SK-N-MC (cell line): ENCODE measurements at regions not wholly inside any gene's neighbourhood (a gene's known extent, or its start where the extent isn't known, plus 50 kb on each side); places are given as distances from the start of the nearest gene placed in this dataset.

Experiments used
- EZH2 ChIP-seq: fragments of 200-600 bp; sonication (generic); IDR thresholded peaks from one replicate; pipeline ENCODE4 v1.6.1; 2017; ENCODE audit warnings: antibody characterized with exemption
- FOXP2 ChIP-seq: optimal IDR thresholded peaks from 2 replicates; pipeline ENCODE3; 2011; ENCODE audit warnings: mild to moderate bottlenecking, moderate library complexity; ENCODE audit not compliant: insufficient read depth; ENCODE audit errors: extremely low read length, control extremely low read depth
- POLR2AphosphoS5 ChIP-seq: IDR thresholded peaks from 2 replicates; pipeline ENCODE4 v1.6.1; 2012; ENCODE audit warnings: mild to moderate bottlenecking, low read depth, low read length, borderline replicate concordance

DNA sequence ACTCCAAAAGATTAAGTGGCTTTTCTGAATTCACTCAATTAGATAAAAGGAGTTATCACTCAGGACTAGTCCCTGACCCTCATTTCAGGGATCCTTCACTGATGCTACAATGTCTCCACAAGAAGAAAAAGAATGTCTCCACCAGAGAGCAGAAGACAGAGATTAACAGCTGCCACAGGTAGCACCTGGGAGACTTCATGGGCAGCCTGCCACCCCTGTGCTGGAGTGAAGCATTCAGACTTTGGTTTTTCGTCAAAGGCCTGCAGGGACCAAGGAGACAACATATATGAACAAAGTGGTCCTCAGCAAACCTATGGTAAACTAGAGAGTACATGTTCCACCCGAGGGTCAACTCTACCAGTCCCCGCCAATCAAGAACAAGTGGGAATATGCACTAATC lies 197.0 kb upstream of the ACVR2A start:
- no peak for TF ChIP-seq POLR2AphosphoS5
- no peak for TF ChIP-seq EZH2
- TF ChIP-seq FOXP2 = no peak
